GM18499 (cell line): ENCODE measurements at regions not wholly inside any gene's neighbourhood (a gene's known extent, or its start where the extent isn't known, plus 50 kb on each side); places are given as distances from the start of the nearest gene placed in this dataset.

Source experiments
- ATAC-seq: cut with Tn5 transposase; IDR thresholded peaks from one replicate; pipeline ENCODE4 v1.9.1; 2021; ENCODE audit warnings: moderate number of reproducible peaks; ENCODE audit not compliant: insufficient read depth, unreplicated experiment

DNA sequence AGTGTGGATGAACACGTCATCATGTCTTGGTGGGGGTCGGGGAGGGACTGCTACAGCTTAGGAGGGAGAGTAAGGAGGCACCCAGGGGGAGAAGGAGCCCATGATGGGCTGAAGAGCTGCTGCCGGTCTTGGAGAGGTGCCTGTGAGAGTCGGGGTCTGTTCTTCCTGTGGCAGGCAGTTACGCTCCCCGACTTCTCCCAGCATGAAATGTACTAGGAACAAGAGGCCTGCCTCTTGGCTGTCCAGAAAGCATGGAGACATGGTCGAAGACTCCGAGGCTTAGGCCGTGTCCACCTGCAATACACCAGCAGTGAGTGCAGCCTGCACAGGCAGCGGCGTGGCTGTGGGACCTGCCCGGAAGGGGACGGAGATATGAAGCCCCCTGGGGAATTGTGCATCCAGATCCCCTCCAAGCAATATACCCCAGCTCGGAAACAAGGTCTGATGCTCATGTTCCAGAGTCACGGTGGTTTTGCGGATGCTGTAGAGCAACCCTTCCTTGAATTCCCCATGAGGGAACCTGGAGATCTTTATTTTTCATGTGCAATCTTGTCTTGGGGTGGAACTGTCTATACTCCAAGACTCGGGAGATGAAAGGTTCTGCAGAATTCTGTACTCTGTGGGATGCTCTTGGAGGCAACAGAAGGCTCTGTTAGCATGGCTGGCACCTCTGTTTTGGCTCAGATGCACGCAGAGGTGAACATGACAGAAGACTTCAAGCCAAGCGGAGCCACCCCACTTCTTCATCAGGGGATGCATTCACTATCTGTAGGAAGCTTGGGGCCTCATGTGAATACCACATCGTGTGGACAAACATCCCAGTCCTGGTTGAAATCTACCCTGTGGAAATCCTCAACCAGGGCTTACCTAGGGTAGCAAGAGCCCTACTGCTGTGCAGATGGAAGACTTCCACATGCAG, 374.9 kb upstream of the IRX4 start:
- no peak for ATAC-seq

DNA sequence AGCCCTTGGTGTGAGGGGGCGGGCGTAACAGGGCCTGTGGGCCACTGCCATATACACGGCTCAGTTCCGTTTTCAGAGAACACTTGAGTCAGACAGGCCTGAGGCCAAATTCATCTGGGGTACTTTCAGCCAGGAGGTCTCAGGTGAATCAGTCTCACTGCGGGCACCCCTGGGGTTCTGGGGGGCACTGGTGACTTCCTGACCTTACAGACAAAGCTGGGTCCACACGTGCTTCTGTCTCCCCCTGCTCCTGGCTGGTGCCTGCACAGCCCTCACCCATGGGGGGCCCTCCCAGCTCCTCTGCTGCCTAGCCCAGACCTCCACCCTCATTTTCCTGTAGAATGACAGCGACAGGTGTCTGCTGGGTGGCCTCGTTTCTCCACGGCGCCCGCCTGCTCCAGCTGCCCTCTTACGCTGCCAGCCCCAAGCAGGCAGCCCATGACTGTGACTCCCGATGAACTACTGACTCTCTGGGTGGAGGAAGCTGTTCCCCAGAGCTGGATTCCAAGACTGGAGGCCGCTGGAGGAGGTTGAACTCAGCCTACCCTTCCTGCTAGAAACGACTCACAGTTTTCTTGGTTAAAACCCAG, 374.1 kb upstream of the IRX4 start:
- no peak for ATAC-seq

DNA sequence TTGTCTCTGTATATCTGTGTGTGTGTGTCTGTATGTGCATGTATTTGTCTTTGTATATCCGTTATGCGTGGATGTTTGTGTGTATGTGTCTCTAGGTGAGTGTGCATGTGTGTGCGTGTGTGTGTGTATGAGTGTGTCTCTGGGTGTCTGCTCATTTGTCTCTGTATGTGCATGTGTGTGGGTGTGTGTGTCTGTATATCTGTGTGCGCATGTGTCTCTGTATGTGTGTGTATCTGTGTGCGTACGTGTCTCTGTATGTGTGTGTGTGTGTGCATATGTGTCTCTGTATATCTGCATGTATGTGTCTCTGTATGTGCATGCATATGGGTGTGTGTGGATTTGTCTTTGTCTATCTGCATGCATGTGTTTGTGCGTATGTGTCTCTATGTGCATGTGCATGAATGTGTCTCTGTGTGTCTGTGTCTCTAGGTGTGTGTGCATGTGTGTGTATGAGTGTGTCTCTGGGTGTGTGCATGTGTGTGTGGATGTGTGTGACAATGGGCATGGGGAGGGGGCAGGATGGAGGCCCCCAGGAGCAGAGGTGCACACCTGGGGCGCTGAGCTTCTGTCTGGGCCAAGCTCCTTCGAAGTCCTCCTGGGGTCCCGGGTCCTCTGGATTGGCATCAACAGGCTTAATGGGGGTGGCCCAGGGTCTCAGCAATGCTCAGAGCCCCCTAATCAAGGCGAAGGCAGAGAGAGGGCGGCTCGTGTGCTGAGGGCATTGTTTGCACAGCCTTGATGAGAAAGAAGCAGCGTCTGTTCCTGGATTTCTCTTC, 373.4 kb upstream of the IRX4 start:
- ATAC-seq, result no peak

DNA sequence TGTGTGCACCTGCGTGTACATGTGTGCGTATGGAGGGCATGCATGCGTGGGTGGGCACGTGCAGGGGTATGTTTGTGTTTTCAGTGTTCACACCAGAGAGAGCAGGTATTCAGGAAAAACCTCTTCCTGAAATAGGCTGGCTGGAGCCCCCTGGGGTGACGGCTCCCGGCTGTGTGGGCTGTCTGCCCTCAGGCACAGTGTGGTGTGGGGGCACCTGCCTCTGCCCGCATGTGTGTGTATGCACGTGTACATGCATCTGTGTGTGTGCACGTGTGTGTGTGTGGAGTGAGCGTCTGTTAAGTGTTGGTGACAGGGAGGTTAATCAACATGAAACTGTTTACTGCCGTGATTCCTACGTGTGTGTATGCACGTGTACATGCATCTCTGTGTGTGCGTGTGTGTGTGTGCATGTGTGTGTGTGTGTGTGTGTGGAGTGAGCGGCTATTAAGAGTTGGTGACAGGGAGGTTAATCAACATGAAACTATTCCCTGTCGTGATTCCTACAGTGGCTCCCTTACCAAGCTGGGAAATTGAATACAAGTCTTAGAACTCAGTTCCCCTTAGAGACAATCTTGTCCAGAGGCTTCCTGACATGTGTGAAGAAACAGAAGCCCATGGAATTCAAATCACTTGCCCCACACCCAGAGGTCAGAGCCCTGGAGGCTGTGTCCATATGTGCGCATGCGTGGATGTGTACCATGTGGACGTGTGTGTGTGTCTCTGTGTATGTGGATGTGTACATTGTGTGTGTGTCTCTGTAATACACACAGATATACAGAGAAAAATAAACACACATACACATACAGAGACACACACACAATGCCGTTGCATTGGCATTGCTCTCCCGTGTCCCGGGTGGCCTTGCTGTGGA, 372.4 kb upstream of the IRX4 start:
- no peak for ATAC-seq

DNA sequence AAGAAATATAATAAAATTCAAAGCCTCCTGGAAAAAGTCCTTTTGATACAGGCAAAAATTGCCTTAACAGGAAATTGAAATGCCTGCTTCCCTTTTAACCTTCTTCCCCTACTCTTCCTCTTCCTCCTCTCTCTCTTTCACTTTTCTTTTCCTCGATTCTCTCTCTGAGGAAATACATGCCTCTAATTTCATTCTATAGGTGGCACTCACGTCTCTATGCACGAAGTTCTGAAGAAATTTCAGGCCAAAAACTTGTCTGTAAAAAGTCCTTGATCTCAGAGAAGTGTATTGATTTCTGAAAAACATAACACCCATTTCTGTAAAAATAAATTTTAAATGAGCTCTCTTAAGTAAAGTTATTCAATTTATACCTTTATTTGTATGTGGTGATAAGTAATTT, 371.7 kb upstream of the IRX4 start:
- no peak for ATAC-seq

DNA sequence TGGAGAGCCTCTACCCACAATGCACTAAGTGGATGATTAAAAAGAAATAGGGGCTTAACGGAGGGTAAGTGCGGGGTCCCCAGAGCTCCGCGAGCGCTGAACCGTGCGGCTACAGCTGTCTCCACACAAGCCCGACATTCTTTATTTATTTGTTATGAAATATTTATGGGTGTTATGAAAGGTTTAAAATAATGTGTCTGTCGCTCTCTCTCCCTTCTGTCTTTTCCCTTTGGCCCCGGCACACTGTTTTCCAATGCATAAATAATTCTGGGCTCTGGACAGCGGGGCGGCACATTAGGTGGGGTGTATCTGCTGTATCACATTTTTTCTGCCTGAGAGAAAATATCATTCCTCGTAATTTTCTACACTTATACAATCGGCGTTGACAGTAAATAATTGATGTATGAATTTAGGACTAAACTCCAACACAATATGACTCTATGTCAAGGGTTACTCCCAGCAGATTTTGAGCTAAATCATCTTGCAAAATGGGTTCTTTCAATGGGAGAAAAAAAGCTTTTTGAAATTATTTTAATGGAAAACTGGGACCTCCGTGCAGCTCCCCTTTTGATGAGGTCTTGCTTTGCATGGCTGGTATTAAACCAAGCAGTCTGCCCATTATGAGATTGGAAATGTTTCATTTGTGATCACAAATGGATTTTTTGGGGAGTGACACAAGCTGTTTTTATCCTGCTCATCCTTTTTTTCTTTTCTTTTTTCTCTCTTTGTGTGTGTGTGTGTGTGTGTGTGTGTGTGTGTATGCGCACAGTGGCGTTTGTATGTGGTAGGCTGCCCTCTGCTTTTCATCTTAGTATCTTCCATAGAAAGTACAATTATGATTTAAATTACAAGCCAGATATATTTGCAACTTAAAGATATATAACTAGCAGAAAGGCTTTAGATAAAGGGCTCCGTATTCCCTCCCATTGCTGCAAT, 370.6 kb upstream of the IRX4 start:
- ATAC-seq, result no peak

DNA sequence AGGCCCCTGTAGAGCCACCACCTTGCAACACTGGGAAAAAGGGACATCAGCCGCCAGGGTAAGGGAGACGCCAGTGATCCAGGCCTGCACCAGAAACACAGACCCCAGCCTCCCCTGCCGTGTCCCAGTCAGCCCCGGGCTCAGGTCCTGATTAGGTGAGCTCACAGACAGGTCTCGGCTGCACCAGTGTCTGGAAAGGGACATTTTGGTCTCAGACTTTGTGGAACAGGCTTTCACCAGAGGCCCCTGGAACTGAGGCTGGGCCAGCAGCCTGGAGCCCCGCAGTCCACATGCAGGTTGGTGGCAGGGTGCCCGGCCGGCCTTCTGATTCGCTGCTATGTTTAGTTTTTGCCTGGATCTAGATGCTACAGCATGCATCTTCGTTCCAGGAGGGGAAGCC, 369.0 kb upstream of the IRX4 start:
- no peak for ATAC-seq

DNA sequence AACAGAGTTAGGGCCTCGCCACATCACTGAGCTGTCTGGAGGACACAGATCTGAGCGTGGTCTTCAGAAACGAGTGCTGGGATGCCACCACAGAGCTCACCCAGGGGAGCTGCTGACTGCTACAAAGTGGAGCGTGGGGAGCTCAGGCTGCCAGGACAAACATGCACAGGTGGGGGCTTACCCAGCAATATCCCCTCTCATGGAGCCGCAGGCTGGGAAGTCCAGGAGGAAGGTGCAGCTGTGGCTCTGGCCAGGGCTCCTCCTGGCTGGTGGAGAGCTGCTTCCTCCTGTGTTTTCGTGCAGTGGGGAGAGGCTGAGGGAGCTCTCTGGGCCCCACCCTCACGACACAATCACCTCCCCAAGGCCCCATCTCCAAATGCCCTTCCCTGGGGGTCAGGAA, 368.6 kb upstream of the IRX4 start:
- ATAC-seq, result no peak

DNA sequence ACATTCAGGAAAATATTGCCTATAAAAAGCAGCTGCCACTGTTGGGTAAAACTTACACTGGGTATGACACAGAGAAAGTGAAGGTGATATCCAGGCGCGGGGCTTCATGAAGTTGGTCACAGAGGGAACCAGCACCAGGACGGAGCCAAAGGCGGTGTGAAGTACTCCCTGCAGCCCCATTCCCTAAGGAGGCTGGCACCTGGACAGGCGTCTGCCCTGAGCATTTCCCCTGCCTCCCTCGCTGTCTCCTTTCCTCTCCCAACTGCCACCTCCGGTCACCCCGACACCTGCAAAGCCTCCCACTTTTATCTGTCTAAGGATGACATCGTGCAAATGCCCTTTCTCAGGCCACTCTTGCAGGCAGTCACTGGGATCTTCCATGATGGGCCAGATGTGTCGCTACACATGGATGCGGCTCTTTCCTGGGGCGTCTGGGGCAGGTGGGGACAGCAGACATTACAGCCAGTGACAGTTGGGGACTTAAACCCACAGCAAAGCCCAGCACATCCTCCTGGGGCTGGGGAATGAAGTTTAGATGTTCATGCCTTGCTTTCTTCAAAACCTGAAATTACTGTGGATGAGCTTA, 367.7 kb upstream of the IRX4 start:
- ATAC-seq, result no peak

DNA sequence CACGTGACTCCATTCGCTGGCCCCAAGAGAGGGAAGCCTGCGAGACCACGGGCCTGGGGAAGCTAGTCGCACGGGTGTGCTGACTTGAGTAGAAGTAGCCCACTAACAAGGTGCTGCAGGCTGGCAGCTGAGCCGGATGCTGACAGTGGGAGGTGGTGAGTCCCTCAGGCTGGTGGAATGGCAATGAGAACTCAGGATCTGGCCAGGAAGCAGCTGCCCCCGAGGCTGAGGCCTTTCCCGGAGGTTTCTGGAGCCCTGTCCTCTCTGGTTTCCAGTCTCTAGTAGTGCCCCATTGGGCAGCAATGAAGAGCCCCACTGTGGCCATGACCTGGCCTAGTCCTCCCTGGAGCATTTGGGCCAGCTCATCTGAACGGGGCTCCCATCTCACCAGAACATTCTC, 366.7 kb upstream of the IRX4 start:
- ATAC-seq, result no peak

DNA sequence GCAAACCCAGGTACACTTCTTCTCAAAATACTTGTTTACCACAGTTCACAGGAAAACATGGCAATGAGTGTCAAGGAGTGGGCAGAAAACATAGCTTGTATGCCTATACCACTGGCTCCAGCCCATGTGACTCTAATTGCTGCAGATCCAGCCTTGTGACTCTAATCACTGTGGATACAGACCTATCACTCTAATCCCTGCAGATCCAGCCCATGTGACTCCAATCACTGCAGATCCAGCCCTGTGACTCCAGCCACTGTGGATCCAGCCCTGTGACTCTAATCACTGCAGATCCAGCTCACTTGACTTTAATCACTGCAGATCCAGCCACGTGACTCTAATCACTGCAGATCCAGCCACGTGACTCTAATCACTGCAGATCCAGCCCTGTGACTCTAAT, 366.3 kb upstream of the IRX4 start:
- ATAC-seq, result no peak

DNA sequence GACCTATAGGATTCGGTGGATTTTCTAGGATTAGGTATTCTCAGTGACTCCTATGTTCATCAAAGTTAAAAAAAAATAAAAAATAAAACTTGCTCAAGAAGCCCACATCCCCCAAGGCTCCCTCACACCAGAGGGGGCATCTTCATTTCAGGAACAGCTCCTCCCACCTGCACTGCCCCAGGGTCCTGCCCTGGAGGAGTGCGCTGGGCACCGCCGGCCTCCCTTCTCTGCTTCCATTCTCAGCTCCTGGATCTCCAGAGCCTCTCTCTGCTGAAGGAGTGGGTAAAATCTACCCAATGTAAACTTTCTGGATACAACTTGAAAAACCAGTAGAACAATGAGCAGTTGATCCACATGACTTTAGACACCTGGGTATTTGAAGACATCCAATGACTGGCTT, 359.8 kb upstream of the IRX4 start:
- no peak for ATAC-seq

DNA sequence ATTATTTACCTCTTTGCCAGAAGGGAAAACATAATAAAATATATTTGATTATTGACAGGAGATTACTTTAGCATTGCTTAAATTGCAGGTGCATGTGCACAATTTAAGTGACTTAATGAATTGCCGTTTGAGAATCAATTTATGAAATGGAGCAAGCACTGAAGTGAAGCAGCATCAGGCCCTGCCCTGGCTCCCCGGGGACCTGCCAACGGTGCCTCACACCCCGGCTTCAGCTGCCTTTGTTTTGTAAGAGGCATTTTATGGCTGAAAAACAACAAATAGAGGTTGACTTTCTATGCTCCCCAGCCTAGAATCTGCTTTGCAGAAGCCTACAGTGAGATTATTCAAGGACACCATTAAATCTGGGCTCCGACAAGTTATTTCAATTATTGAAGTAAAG, 359.1 kb upstream of the IRX4 start:
- ATAC-seq, result no peak

DNA sequence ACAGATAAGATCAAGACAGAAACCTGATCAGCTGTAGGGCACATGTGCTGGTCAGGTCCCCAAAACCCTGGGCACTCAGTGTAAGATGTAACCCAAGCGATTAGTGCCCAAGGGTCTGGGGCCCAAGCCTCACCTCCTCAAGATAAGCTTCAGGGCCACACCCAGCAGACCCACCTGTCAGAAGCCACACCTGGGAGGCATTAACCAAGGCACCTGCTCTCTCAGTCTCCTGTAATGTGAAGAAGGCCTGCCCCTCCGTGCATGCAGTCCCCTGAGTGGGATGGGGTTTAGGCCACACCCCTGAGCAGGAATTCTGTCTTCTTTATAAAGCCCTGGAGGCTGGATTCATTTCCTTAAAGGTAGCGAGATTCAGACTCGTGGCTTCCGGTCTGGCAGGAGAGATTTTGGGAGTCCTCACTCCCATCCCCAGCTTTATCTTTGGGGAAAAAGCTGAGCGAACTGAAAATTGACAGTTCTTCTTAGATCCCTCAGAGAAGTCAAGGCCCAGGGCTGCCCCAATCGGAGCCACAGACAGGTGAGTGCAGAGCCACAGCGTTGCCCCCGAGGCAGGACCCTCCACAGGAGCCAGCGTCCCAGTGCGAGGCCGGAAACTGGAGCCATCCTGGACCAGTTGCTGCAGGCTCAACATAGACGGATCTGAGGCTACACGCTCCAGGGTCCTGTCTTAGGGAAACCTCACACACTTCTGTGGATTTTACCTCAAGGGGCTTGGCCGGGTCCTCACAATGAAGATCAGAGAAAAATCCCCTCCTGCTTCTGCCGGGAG, 357.6 kb upstream of the IRX4 start:
- no peak for ATAC-seq

DNA sequence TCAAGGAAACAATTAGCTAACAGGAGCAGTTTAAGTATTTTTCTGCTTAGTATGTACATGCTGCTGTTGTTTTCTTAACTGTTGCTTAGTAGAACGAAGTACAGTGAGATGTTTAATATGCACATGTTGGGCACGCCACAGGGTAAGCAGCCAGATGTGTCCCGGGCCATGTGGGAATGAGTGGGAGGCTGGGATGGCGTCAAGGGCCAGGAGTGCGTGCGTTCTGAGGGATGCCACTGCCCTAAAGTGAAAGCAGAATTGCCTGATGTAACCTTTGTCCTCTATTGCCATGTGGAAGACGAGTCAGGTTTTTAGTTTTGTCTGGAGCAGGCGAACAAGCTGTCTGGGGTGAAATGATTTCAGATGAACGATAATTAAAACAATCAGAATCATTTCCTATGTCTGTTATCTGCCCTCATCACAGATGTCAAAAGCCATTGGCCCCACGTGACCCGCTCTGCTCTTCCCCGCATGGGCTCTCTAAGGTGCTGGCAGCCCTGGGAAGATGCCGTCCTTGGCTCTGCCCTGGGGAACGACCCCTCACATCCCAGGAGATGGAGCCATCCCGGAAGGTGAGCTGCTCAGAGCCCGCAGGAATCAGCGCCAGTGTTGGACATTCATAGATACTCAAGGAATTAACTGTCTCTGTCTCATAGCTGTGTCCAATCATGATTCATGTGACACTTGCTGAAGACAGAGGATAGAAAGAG, 356.6 kb upstream of the IRX4 start:
- ATAC-seq, result no peak

DNA sequence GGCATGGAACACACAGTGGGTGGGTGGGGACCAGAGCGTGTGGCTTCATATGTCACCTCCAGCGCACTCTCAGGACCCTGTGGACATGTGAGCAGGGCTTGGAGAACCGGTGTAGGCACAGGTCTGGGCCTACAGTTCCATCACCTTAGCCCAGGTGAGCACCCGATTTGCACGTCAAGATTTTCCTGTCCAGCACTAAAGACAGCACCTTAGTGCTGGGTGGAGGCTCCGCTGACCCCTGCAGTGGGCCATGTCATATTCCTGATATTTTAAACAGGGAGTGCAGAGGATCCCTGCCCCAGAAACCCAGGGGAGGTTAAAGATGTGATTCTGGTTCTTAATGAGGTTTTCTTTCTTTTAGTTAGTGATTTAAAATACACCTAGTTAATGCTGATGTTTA, 356.0 kb upstream of the IRX4 start:
- ATAC-seq, result no peak

DNA sequence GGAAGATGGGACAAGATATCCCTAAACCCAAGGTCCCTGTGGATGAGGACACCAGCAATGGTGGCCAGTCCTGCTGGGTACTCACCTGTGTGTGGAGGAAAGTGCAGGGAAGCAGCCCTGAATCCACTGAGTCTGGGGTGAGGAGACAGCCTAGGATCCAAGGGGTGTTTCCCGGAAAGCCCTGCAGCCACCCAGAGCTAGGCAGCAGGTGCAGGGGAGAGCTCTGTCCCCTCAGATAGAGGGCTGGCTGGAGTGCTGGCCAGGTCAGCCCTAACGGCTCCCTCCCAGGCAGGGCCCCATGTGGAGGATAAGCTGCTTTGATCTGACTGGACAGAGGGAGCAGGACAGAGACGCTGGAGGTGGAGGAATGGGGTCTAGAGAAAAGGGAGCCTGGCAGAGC, 344.7 kb upstream of the IRX4 start:
- no peak for ATAC-seq

DNA sequence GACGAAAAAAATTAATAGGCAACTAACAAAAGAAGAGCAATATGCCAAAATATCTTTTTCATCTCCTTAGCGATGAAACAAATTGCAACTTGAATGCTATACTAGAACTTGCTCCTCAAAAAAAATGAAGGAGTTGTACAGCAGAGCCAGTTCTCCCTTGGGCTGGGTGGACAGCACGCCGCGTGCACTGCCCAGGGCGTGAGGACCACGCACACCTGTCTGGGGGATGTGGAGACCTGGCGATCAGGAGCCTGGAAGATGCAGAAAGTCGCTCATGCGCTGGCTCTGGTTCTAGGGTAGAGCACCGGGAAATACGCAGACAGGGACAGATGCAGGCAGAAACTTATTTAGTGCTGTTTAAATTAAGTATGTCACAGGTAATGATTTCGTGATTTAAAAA, 342.0 kb upstream of the IRX4 start:
- no peak for ATAC-seq
